A172 (cell line): ENCODE measurements at regions not wholly inside any gene's neighbourhood (a gene's known extent, or its start where the extent isn't known, plus 50 kb on each side); places are given as distances from the start of the nearest gene placed in this dataset.

Experiments used
- DNase-seq: peaks from one replicate; pipeline ENCODE4 v3.0.0-alpha.2; 2015; ENCODE audit warnings: low spot score

DNA sequence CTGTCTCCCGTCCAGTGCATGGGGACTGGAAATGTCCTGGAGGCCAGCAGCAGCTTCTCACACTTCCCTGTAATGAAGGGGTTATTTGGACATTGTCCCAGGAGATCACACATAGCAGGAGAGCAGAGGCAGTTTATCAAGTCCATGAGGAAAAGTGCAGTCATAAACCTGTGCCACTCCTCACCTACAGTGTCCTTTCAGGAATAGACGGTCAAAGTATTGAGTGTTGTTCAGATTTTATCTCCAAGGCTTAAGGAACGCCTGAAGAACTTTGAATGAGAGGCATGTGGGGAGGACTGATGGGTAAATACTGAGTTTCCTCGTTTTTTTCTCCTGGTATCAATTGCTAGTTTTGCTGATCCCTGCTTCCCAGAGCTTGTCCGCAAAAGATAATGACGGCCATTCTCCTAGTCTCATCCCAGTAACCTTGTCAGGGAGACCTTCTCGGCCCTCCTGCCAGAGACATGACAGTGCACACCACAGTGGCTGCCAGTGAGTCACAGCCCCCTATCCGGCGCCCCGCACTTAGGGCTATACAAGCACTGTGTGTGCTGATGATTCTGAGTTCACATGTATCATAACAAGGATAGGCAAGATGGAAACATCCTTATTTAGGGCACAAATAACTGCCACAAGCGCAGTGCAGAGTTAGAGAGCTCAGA lies 495.5 kb upstream of the MGMT start:
- no peak for DNase-seq

GRCh38 chr10:128972036-128972405 lies 495.0 kb upstream of the MGMT start:
- DNase-seq: no peak

DNA sequence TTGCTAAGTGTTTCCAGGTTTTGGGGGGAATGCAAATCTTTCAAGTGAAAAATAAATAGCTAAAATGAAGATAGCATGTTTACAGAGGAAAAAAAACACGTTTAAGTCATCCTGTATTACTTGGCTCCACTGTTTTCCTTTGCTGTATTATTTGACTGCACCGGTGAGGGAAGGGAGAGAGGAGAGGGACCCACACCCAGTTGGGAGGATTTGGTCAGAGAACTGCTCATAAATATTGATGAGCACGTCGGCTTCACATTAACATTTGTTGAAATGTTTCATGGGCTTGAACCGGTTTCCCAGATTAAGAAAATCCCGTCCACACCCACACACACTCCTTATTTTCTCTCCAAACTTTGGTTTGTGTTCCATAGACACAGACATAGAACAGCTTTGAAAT lies 493.8 kb upstream of the MGMT start:
- no peak for DNase-seq

- no peak for DNase-seq
Measured at GRCh38 chr10:128976856-128977255, 490.2 kb upstream of the MGMT start.

GRCh38 chr10:128978211-128978610 lies 488.8 kb upstream of the MGMT start:
- no peak for DNase-seq

DNA sequence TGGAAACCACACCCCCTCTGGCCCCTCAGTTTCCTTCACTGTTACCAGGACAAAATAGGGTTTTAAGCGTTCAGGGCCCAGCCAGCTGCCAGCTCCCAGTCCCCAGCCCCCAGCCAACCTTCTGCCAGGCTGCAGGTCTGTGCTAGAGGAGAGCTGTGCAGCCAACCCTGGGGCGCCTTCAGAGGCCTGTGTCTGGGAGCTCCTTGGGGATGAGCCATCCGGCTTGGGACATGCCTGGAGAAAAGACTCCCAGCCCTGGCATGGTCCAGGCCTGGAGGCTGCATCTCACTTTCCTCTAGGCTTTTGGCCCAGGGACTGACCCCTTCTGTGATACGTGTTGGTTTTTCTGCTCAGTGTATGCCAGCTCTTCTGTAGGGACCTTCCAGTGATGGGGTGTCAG lies 487.6 kb upstream of the MGMT start:
- DNase-seq: no peak

- DNase-seq: no peak
Measured at GRCh38 chr10:128981251-128981650, 485.8 kb upstream of the MGMT start.

DNA sequence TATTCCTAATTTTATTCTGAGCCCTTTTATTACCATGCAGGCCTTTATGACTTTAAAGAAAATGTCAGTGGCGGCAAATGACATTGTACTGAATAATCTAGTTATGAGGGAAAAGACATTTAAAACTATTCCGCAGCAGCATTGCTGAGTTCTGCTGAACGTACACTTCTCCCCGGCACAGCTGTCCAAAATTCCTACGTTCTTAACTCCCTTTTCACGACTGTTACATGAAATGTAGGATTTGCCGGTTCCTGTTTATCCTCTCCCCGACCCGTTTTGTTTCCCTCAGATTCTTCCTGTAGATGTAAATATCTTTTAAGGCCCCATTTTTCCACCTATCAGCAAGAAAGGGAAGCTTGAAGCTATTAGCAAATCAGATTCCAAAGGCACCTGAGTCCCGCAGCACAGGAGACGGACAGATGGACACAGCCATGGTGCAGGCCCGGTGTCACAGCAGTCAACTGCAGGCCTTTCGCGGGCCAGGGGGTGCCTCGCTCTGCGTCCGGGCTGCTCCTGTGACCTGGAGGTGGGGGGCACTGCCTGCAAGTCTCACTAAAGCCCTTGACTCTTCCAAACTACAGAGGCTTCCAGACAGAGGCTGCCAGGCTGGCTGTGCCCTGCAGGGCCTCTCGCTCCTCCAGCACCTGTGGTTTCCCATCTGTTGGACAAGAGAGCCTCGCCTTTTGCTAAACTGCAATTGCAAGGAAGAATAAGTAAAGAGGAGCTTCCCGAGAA lies 485.0 kb upstream of the MGMT start:
- no peak for DNase-seq

DNA sequence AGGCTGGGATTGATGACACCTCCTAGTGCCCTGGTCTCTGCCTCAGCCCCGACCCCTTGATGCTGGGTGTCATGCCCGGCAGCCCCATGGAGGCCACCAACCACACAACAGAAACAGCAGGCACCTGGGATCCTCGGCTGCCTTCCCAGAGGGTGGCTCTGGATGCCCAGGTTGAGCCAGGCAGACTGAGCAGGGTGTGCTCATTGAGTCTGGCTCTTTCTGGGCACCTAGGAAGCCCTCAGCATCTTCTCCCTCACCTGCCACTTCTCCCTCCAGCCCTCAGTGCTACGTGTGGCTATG lies 484.5 kb upstream of the MGMT start:
- DNase-seq: no peak

DNA sequence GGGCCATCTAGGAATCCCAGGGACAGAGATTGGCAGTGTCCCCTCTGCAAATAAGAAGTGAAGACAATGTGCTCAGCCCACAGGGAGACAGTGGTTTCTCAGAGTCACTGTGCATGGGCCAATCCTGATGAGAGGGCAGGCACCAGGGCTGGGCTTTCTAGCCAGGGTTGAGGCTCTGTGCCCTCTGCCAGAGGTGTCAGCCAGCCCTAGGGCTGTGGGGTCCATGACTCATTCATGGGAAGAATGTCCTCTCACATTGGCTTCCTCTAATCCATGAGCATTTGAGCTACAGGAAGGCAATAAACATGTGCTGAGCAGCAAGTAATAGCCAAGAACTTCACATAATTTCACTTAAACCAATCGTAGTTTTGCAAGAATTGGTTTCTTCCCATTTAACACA lies 482.0 kb upstream of the MGMT start:
- DNase-seq: no peak

- no peak for DNase-seq
Measured at GRCh38 chr10:128990986-128991385, 476.1 kb upstream of the MGMT start.

DNA sequence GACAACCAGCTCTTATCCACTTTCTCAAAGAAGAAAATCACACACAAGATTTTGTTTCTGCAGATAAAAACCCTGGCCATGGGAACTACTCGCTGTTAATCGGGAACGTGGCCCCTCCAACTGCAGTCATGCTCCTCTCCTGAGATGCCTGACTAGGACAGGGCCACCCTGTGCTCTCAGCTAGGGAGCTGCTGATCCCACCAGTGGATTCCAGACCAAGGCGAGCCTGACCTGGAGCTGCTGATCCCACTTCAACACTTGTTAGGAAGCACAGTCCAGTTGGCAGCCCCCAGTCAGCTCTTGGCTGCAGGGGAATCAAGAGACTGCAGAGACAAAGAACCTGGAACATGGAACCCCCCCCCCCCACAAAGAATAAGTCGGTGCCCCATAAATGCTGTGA lies 474.3 kb upstream of the MGMT start:
- DNase-seq: no peak

GRCh38 chr10:128993443-128993842 lies 473.6 kb upstream of the MGMT start:
- no peak for DNase-seq

DNA sequence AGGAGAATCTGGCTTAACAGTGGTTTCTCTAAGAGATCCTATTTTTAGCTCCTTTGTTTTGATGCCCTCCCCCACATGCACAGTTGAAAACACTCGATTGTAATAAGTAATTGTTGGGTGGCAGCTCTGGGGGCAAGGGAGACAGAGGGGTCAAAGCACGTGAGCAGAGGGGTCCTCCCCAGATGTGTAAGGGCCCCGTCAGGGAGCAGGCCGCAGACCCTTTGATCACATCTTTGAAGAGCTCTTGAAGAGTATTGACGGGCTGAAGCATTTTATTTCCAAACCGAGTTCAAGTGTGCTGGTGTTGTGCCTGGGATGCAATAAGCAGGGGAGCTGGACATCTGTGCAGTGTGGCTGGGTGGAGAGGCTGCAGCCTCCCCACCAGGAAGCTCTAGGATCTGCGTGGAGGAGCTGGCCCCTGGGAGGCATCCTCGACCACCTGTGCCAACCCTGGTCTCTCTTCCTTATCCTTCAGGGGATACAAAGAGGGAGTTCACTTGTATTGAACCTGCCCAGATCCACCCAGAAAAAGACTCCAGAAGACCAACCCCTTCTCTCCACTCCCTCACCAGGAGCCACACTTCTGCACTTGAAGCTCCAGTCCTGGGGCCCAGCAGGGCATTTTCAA lies 473.0 kb upstream of the MGMT start:
- no peak for DNase-seq

DNA sequence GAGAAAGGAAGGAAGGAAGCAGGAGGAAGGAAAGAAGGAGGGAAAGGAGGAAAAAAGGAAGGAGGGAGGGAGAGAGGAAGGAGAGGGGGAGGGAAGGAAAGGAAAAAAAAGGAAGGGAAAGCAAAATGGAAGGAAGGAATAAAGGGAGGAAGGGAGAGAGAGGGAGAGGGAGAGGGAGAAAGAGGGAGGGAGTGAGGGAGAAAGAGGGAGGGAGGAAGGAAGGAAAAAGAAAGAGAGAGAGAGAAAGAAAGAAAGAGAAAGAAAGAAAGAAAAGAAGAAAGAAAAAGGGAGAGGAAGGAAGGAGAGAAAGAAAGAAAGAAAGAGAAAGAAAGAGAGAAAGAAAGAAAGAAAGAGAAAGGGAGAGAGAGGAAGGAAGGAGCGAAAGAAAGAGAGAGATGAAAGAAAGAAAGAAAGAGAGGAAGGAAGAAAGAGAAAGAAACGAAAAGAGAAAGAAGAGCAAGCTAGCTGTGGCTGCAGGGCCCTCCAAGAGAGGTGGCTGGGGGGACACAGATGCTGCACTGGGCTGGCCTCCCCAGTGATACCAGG lies 472.4 kb upstream of the MGMT start:
- no peak for DNase-seq

- DNase-seq: no peak
Measured at GRCh38 chr10:128995676-128996075, 471.4 kb upstream of the MGMT start.

- DNase-seq: no peak
Measured at GRCh38 chr10:128996092-128996491, 470.9 kb upstream of the MGMT start.

GRCh38 chr10:128998101-128998805 lies 468.8 kb upstream of the MGMT start:
- DNase-seq: no peak

- no peak for DNase-seq
Measured at GRCh38 chr10:129004398-129004797, 462.6 kb upstream of the MGMT start.

GRCh38 chr10:129005080-129005479 lies 462.0 kb upstream of the MGMT start:
- no peak for DNase-seq

DNA sequence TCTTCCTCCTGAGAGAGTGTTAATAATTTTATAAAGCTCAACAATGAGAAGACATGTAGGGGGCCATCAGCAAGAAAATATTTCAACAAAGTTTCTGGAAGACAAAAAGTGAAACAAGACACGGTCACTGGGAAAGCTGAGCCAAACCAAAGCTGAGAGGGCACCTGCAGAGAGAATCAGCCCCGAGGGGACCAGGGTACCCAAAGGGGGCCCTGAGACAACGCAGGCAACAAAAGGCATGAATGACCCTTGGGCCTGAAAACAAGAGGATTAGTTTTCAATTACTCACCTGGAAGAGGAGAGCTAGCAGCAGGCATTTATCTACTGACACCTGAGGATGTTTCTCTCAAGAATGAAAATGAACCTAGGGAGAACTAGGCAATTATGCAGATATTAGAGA lies 461.2 kb upstream of the MGMT start:
- DNase-seq: no peak

DNA sequence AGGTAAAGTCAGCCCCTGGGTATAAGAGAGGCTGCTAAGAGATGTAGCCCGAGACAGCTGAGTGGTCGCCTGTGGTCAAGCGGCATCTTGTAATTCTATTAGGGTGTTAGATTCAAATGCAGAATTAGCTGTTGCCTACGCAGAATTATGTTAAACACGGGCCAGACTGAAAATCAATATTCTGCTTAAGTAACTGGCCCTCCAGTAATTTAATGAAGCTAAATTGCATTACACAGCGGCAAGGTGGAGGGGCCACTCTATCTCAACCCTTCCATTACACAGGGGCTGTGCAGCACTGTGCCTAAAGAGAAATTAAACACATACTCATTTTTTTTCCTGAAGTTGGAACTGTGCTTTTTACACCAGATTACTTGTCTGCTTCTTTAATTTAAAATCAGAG lies 448.5 kb upstream of the MGMT start:
- DNase-seq: no peak
